PC-3 (cell line): ENCODE measurements at regions not wholly inside any gene's neighbourhood (a gene's known extent, or its start where the extent isn't known, plus 50 kb on each side); places are given as distances from the start of the nearest gene placed in this dataset.

Experiments used
- CTCF ChIP-seq: fragments of 300-600 bp; sonication (generic); conservative IDR thresholded peaks from 2 replicates; pipeline ENCODE4 v1.5.1; 2017; ENCODE audit warnings: antibody characterized with exemption, low read depth, mild to moderate bottlenecking, low read length
- EZH2 ChIP-seq: fragments of 300-600 bp; sonication (generic); IDR thresholded peaks from one replicate; pipeline ENCODE4 v1.6.1; 2017; ENCODE audit warnings: antibody characterized with exemption, mild to moderate bottlenecking, low read length; ENCODE audit not compliant: unreplicated experiment
- EZH2phosphoT487 ChIP-seq: fragments of 300-600 bp; sonication (generic); IDR thresholded peaks from 2 replicates; pipeline ENCODE4 v1.6.1; 2018; ENCODE audit warnings: mild to moderate bottlenecking, antibody characterized with exemption, low read length, borderline replicate concordance

- TF ChIP-seq CTCF (no peak), EZH2 (no peak), EZH2phosphoT487 (no peak)
Observed at GRCh38 chr14:104505085-104506074, 74.2 kb upstream of the C14orf180 start.
